Liver (tissue), 8 donors: ENCODE measurements at regions not wholly inside any gene's neighbourhood (a gene's known extent, or its start where the extent isn't known, plus 50 kb on each side); places are given as distances from the start of the nearest gene placed in this dataset.

Experiments
- DNase-seq: peaks from one replicate; pipeline ENCODE4 v3.0.0-alpha.2; 2017; ENCODE audit warnings: low spot score
- H3K27ac ChIP-seq, 2 donors: one replicate each; pipeline ENCODE4 v1.7.0; 2013; ENCODE audit warnings: inconsistent platforms in 2 of 2, low read length in 2 of 2, control low read depth in 1 of 2, low read depth in 1 of 2, mild to moderate bottlenecking in 1 of 2
- H3K27me3 ChIP-seq, 4 donors: one replicate each; pipeline versions ENCODE4 v1.6.1 to v1.7.0; 2013; ENCODE audit warnings: low read length in 3 of 4, inconsistent platforms in 1 of 4, mild to moderate bottlenecking in 1 of 4, moderate library complexity in 1 of 4; ENCODE audit not compliant: control insufficient read depth in 4 of 4, insufficient read depth in 4 of 4
- H3K36me3 ChIP-seq, 4 donors: one replicate each; pipeline versions ENCODE4 v1.6.1 to v1.7.0; 2013; ENCODE audit warnings: low read length in 3 of 4, mild to moderate bottlenecking in 3 of 4, low read depth in 1 of 4, moderate library complexity in 1 of 4; ENCODE audit not compliant: control insufficient read depth in 4 of 4, insufficient read depth in 3 of 4
- H3K4me1 ChIP-seq, 4 donors: one replicate each; pipeline versions ENCODE4 v1.6.1 to v1.7.0; 2013; ENCODE audit warnings: low read length in 3 of 4, mild to moderate bottlenecking in 3 of 4, moderate library complexity in 1 of 4; ENCODE audit not compliant: control insufficient read depth in 4 of 4, insufficient read depth in 4 of 4
- H3K4me3 ChIP-seq, 3 donors: one replicate each; pipeline versions ENCODE4 v1.6.1 to v1.7.0; 2013; ENCODE audit warnings: low read length in 3 of 3, control low read depth in 1 of 3, low read depth in 1 of 3, mild to moderate bottlenecking in 1 of 3
- H3K9ac ChIP-seq, 2 donors: one replicate each; pipeline ENCODE4 v1.7.0; 2013; ENCODE audit warnings: low read length in 2 of 2, mild to moderate bottlenecking in 2 of 2, moderate library complexity in 2 of 2, control low read depth in 1 of 2, low read depth in 1 of 2
- H3K9me3 ChIP-seq, 4 donors: one replicate each; pipeline versions ENCODE4 v1.6.1 to v1.7.0; 2013; ENCODE audit warnings: low read length in 3 of 4; ENCODE audit not compliant: control insufficient read depth in 4 of 4
- EGR1 ChIP-seq, 2 donors: IDR thresholded peaks; 2 replicates each; pipeline ENCODE4 v1.6.1; 2016 to 2018; ENCODE audit warnings: antibody characterized with exemption in 2 of 2, low read depth in 2 of 2
- FOXA1 ChIP-seq: IDR thresholded peaks from 2 replicates; pipeline ENCODE4 v1.6.1; 2016; ENCODE audit warnings: antibody characterized with exemption
- FOXA2 ChIP-seq: IDR thresholded peaks from 2 replicates; pipeline ENCODE4 v1.6.1; 2016; ENCODE audit warnings: antibody characterized with exemption
- GABPA ChIP-seq, 2 donors: IDR thresholded peaks in 1 of 2; conservative IDR thresholded peaks in 1 of 2; 2 replicates each; pipeline ENCODE4 v1.6.1; 2016; ENCODE audit warnings: antibody characterized with exemption in 2 of 2, mild to moderate bottlenecking in 1 of 2, moderate library complexity in 1 of 2
- HNF4A ChIP-seq, 2 donors: conservative IDR thresholded peaks; 2 replicates each; pipeline ENCODE4 v1.6.1; 2016; ENCODE audit warnings: antibody characterized with exemption in 2 of 2, mild to moderate bottlenecking in 2 of 2
- HNF4G ChIP-seq: IDR thresholded peaks from 2 replicates; pipeline ENCODE4 v1.6.1; 2016; ENCODE audit warnings: antibody characterized with exemption
- JUND ChIP-seq, 2 donors: IDR thresholded peaks; 2 replicates each; pipeline ENCODE4 v1.6.1; 2016; ENCODE audit warnings: antibody characterized with exemption in 2 of 2
- NR2F2 ChIP-seq: IDR thresholded peaks from 2 replicates; pipeline ENCODE4 v1.6.1; 2016; ENCODE audit warnings: antibody characterized with exemption
- RAD21 ChIP-seq, 2 donors: IDR thresholded peaks; 2 replicates each; pipeline ENCODE4 v1.6.1; 2016; ENCODE audit warnings: antibody characterized with exemption in 2 of 2, mild to moderate bottlenecking in 2 of 2
- RXRA ChIP-seq, 2 donors: IDR thresholded peaks; 2 replicates each; pipeline ENCODE4 v1.6.1; 2017 to 2018; ENCODE audit warnings: antibody characterized with exemption in 2 of 2, mild to moderate bottlenecking in 1 of 2
- SP1 ChIP-seq: IDR thresholded peaks from 2 replicates; pipeline ENCODE4 v1.6.1; 2018; ENCODE audit warnings: antibody characterized with exemption, mild to moderate bottlenecking
- TAF1 ChIP-seq: conservative IDR thresholded peaks from 2 replicates; pipeline ENCODE4 v1.6.1; 2016; ENCODE audit warnings: antibody characterized with exemption, mild to moderate bottlenecking
- YY1 ChIP-seq: IDR thresholded peaks from 2 replicates; pipeline ENCODE4 v1.6.1; 2016; ENCODE audit warnings: antibody characterized with exemption, mild to moderate bottlenecking
- WGBS: extraction: QIAGEN DNeasy Blood & Tissue Kit; methylation state at CpG from one replicate; pipeline ENCODE4 v1.1.7; 2013; 5-methylcytosine and 5-hydroxymethylcytosine counted together
- TF ChIP-seq, protein P1 (sequence below): IDR thresholded peaks from 2 replicates; pipeline ENCODE4 v1.6.1; 2016; ENCODE audit warnings: antibody characterized with exemption, mild to moderate bottlenecking
- TF ChIP-seq, protein P2 (sequence below): IDR thresholded peaks from 2 replicates; pipeline ENCODE4 v1.6.1; 2016; ENCODE audit warnings: antibody characterized with exemption
- TF ChIP-seq, protein P3 (sequence below): fragments of 150-350 bp; IDR thresholded peaks from 2 replicates; pipeline ENCODE4 v1.5.1; 2017; ENCODE audit warnings: improper control_type of control experiment, low read depth, low read length; ENCODE audit not compliant: missing input control
- TF ChIP-seq, protein P4 (sequence below): IDR thresholded peaks from 2 replicates; pipeline ENCODE4 v1.6.1; 2016; ENCODE audit warnings: antibody characterized with exemption
- TF ChIP-seq, protein P5 (sequence below): IDR thresholded peaks from 2 replicates; pipeline ENCODE4 v1.6.1; 2016; ENCODE audit warnings: antibody characterized with exemption
- donor health status: healthy.
- donor health status: healthy.
- donor health status: healthy.
- donor health status: healthy.
- donor health status: healthy.

DNA sequence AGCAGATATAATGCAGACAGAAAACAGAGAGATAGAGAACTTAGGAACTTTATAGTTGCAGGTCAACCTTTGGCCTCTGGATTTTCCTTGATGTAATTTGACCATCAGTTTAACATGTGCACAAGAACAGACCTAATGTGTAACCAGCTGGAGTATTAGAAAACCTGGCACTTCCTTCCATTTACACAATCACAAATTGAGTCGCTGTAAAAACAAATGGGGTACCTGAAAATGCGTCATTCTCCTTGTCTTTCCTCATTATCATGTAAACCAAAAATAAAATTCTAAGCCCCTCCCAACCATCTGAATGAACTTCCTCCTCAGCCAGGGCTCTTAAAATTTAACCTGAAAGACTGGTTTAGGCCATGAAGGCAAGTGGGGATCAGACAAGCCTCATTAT lies 358.4 kb upstream of the MAGEB16 start:
- Histone ChIP-seq H3K9ac (no peak overlapping the region), H3K9me3 (no peaks in the 10 kb centered on the region), H3K27me3 (no peaks in the 10 kb centered on the region), H3K4me3 (no peak overlapping the region), H3K36me3 (no peaks in the 10 kb centered on the region), H3K27ac (peak overlapping the region; percentile 43 to 61), H3K4me1 (peaks cover 0 to 5% (median 2%) of the 10 kb centered on the region in 4 donors)
- 15% methylated on average over 2 of the region's 2 CpGs for WGBS
- DNase-seq = no peak
- TF ChIP-seq, protein P1, sequence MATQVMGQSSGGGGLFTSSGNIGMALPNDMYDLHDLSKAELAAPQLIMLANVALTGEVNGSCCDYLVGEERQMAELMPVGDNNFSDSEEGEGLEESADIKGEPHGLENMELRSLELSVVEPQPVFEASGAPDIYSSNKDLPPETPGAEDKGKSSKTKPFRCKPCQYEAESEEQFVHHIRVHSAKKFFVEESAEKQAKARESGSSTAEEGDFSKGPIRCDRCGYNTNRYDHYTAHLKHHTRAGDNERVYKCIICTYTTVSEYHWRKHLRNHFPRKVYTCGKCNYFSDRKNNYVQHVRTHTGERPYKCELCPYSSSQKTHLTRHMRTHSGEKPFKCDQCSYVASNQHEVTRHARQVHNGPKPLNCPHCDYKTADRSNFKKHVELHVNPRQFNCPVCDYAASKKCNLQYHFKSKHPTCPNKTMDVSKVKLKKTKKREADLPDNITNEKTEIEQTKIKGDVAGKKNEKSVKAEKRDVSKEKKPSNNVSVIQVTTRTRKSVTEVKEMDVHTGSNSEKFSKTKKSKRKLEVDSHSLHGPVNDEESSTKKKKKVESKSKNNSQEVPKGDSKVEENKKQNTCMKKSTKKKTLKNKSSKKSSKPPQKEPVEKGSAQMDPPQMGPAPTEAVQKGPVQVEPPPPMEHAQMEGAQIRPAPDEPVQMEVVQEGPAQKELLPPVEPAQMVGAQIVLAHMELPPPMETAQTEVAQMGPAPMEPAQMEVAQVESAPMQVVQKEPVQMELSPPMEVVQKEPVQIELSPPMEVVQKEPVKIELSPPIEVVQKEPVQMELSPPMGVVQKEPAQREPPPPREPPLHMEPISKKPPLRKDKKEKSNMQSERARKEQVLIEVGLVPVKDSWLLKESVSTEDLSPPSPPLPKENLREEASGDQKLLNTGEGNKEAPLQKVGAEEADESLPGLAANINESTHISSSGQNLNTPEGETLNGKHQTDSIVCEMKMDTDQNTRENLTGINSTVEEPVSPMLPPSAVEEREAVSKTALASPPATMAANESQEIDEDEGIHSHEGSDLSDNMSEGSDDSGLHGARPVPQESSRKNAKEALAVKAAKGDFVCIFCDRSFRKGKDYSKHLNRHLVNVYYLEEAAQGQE = peak; percentile 23
- TF ChIP-seq RAD21 (IDR thresholded peaks at IDR 0.05) (peak in 1 of 2 donors; percentile 15), RXRA (IDR thresholded peaks at IDR 0.05) (peak in 1 of 2 donors; percentile 66), FOXA2 (peak; percentile 26), GABPA (IDR thresholded peaks at IDR 0.05 in 1 of 2, conservative IDR thresholded peaks at IDR 0.05 in 1 of 2) (no peak), SP1 (peak; percentile 42), JUND (IDR thresholded peaks at IDR 0.05) (peak in 1 of 2 donors; percentile 39), EGR1 (IDR thresholded peaks at IDR 0.05; ENCODE audit: low read depth in 2 of 2) (peak in 1 of 2 donors; percentile 39), HNF4A (conservative IDR thresholded peaks at IDR 0.05) (peak; percentile 41 to 73), HNF4G (peak; percentile 11), NR2F2 (no peak), FOXA1 (no peak), TAF1 (no peak), YY1 (peak; percentile 28)
- TF ChIP-seq, protein P2, sequence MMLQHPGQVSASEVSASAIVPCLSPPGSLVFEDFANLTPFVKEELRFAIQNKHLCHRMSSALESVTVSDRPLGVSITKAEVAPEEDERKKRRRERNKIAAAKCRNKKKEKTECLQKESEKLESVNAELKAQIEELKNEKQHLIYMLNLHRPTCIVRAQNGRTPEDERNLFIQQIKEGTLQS = no peak
- TF ChIP-seq, protein P3, sequence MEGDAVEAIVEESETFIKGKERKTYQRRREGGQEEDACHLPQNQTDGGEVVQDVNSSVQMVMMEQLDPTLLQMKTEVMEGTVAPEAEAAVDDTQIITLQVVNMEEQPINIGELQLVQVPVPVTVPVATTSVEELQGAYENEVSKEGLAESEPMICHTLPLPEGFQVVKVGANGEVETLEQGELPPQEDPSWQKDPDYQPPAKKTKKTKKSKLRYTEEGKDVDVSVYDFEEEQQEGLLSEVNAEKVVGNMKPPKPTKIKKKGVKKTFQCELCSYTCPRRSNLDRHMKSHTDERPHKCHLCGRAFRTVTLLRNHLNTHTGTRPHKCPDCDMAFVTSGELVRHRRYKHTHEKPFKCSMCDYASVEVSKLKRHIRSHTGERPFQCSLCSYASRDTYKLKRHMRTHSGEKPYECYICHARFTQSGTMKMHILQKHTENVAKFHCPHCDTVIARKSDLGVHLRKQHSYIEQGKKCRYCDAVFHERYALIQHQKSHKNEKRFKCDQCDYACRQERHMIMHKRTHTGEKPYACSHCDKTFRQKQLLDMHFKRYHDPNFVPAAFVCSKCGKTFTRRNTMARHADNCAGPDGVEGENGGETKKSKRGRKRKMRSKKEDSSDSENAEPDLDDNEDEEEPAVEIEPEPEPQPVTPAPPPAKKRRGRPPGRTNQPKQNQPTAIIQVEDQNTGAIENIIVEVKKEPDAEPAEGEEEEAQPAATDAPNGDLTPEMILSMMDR = no peak
- TF ChIP-seq, protein P4, sequence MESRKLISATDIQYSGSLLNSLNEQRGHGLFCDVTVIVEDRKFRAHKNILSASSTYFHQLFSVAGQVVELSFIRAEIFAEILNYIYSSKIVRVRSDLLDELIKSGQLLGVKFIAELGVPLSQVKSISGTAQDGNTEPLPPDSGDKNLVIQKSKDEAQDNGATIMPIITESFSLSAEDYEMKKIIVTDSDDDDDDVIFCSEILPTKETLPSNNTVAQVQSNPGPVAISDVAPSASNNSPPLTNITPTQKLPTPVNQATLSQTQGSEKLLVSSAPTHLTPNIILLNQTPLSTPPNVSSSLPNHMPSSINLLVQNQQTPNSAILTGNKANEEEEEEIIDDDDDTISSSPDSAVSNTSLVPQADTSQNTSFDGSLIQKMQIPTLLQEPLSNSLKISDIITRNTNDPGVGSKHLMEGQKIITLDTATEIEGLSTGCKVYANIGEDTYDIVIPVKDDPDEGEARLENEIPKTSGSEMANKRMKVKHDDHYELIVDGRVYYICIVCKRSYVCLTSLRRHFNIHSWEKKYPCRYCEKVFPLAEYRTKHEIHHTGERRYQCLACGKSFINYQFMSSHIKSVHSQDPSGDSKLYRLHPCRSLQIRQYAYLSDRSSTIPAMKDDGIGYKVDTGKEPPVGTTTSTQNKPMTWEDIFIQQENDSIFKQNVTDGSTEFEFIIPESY = no peak
- TF ChIP-seq, protein P5, sequence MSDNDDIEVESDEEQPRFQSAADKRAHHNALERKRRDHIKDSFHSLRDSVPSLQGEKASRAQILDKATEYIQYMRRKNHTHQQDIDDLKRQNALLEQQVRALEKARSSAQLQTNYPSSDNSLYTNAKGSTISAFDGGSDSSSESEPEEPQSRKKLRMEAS = peak; percentile 12
